ENCODE measurements at regions not wholly inside any gene's neighbourhood (a gene's known extent, or its start where the extent isn't known, plus 50 kb on each side); places are given as distances from the start of the nearest gene placed in this dataset.
"Not testable (repeated sequence)": the region's sequence is repeated elsewhere in the genome, so short reads cannot be mapped to it uniquely, and the experiment has no call there.

- no peak for DNase-seq
These were observed 176.6 kb downstream of the ALG10 start for GRCh38 chr12:34198924-34199323.

- no peak for DNase-seq
These were observed 181.7 kb downstream of the ALG10 start for GRCh38 chr12:34203866-34204620.

- DNase-seq, result no peak
These were observed 182.6 kb downstream of the ALG10 start for GRCh38 chr12:34204830-34205285.

- DNase-seq, result no peak
These were observed 183.1 kb downstream of the ALG10 start for GRCh38 chr12:34205401-34205800.

GRCh38 chr12:34206061-34206785 lies 183.9 kb downstream of the ALG10 start:
- no peak for DNase-seq

- no peak for DNase-seq
These were observed 185.6 kb downstream of the ALG10 start for GRCh38 chr12:34207858-34208257.

- DNase-seq, result no peak
These were observed 186.3 kb downstream of the ALG10 start for GRCh38 chr12:34208331-34209258.

GRCh38 chr12:34209259-34209835 lies 187.1 kb downstream of the ALG10 start:
- DNase-seq, result no peak

- no peak for DNase-seq
These were observed 187.9 kb downstream of the ALG10 start for GRCh38 chr12:34210183-34210582.

GRCh38 chr12:34210689-34211530 lies 188.6 kb downstream of the ALG10 start:
- DNase-seq, result no peak

- DNase-seq, result no peak
These were observed 190.4 kb downstream of the ALG10 start for GRCh38 chr12:34212651-34213050.

GRCh38 chr12:34214011-34214410 lies 191.7 kb downstream of the ALG10 start:
- DNase-seq, result no peak

- DNase-seq, result no peak
These were observed 193.1 kb downstream of the ALG10 start for GRCh38 chr12:34215213-34215892.

- no peak for DNase-seq
These were observed 193.6 kb downstream of the ALG10 start for GRCh38 chr12:34215893-34216285.

GRCh38 chr12:34217660-34218059 lies 195.4 kb downstream of the ALG10 start:
- no peak for DNase-seq

- DNase-seq, result peak; percentile 55
These were observed 196.1 kb downstream of the ALG10 start for GRCh38 chr12:34218193-34219045.

- DNase-seq, result no peak
These were observed 196.9 kb downstream of the ALG10 start for GRCh38 chr12:34219046-34219770.

GRCh38 chr12:34220079-34220478 lies 197.8 kb downstream of the ALG10 start:
- not testable (repeated sequence) for DNase-seq

- no peak for DNase-seq
These were observed 201.3 kb downstream of the ALG10 start for GRCh38 chr12:34223640-34224039.

GRCh38 chr12:34226044-34226443 lies 203.7 kb downstream of the ALG10 start:
- not testable (repeated sequence) for DNase-seq
